ENCODE measurements at regions not wholly inside any gene's neighbourhood (a gene's known extent, or its start where the extent isn't known, plus 50 kb on each side); places are given as distances from the start of the nearest gene placed in this dataset.
A peak's percentile ranks its signal among the peaks of the same experiment; 100 is the strongest.

- Histone ChIP-seq H2BK120ac (ENCODE audit: low read depth, low read length, poor library complexity, severe bottlenecking) (no peak overlapping the region), H3K4ac (ENCODE audit: low read depth, low read length) (no peak overlapping the region), H3K27me3 (ENCODE audit: insufficient read depth, low read length) (no peaks in the 10 kb centered on the region), H3T11ph (ENCODE audit: low read length) (no peak overlapping the region), H3K79me1 (ENCODE audit: insufficient read depth, low read depth, low read length, poor library complexity, severe bottlenecking) (no peaks in the 10 kb centered on the region), H3K9ac (ENCODE audit: extremely low read depth, insufficient read length, low read length) (no peak overlapping the region), H4K8ac (replicated peaks; ENCODE audit: insufficient read length, low read depth, low read length) (no peak overlapping the region), H2BK12ac (ENCODE audit: insufficient read length, low read depth, low read length) (no peak overlapping the region), H3K4me1 (ENCODE audit: insufficient read depth, low read length) (peaks cover 6% of the 10 kb centered on the region; the same call in 1 of the 2 replicates), H3K23me2 (ENCODE audit: insufficient read length, low read depth, low read length, poor library complexity, severe bottlenecking) (no peaks in the 10 kb centered on the region), H3K56ac (ENCODE audit: insufficient read length, low read depth, low read length) (no peak overlapping the region), H4K20me1 (ENCODE audit: control insufficient read depth, insufficient read depth, insufficient read length) (no peaks in the 10 kb centered on the region), H3K4me2 (ENCODE audit: insufficient read depth, insufficient read length, low read length) (peak overlapping the region; percentile 9), H3K18ac (ENCODE audit: insufficient read length, low read depth, low read length) (peak overlapping the region; percentile 47), H3K27ac (ENCODE audit: insufficient read length, low read depth, low read length) (no peak overlapping the region), H3K14ac (ENCODE audit: insufficient read depth, low read length) (no peak overlapping the region), H2BK20ac (ENCODE audit: low read depth, low read length, poor library complexity, severe bottlenecking) (no peak overlapping the region), H3K9me3 (ENCODE audit: control insufficient read depth, low read depth, low read length) (peaks cover 5% of the 10 kb centered on the region), H2BK15ac (ENCODE audit: low read depth, low read length) (no peak overlapping the region), H2BK5ac (ENCODE audit: insufficient read length, low read length) (no peak overlapping the region), H3K23ac (ENCODE audit: insufficient read length, low read depth, low read length) (no peak overlapping the region), H3K79me2 (ENCODE audit: insufficient read depth, low read length) (no peaks in the 10 kb centered on the region), H4K91ac (ENCODE audit: insufficient read length, low read depth, low read length) (no peak overlapping the region), H2AFZ (ENCODE audit: low read length) (no peak overlapping the region), H4K5ac (ENCODE audit: insufficient read length, low read depth, low read length) (no peak overlapping the region), H2AK5ac (ENCODE audit: insufficient read length, low read length) (no peak overlapping the region)
- peaks cover 29 to 44% (median 41%) of the 10 kb centered on the region in 3 experiments for H3K36me3 Mint-ChIP-seq (ENCODE audit: insufficient read depth in 1 of 3, low read depth in 3 of 3)
- H3K27me3 Mint-ChIP-seq (ENCODE audit: low read depth), result peaks cover 10% of the 10 kb centered on the region
- peaks cover 41 to 52% of the 10 kb centered on the region in 2 experiments for H3K4me1 Mint-ChIP-seq
- DNase-seq, result peak; percentile 64
- H3K27ac Mint-ChIP-seq, result peak overlapping the region; percentile 97 to 99 (median 98)
- peaks cover 34 to 37% of the 10 kb centered on the region in 2 experiments for H3K9me3 Mint-ChIP-seq
- H3K4me3 Mint-ChIP-seq, result peak overlapping the region; percentile 14 to 48; a peak in 2 of 5 replicates
- WGBS (ENCODE audit: extremely low coverage, insufficient read length, low lambda C conversion rate), result no CpG with 5 or more reads among the region's 8 CpGs
- no peak for TF ChIP-seq CTCF (conservative IDR thresholded peaks at IDR 0.05)
Observed at GRCh38 chr13:59409634-59410200, 754.0 kb downstream of the DIAPH3 start.
